C4-2B (cell line): ENCODE measurements at regions not wholly inside any gene's neighbourhood (a gene's known extent, or its start where the extent isn't known, plus 50 kb on each side); places are given as distances from the start of the nearest gene placed in this dataset.
"Not testable (repeated sequence)": the region's sequence is repeated elsewhere in the genome, so short reads cannot be mapped to it uniquely, and the experiment has no call there.

Experiments
- H3K27ac ChIP-seq: fragments of 450-650 bp; 2 replicates; pipeline ENCODE4 v1.5.1; 2017
- ZFX ChIP-seq: fragments of 450-650 bp; IDR thresholded peaks from 2 replicates; pipeline ENCODE4 v1.6.1; 2017
- TF ChIP-seq, protein P1 (sequence below): fragments of 450-650 bp; conservative IDR thresholded peaks from 2 replicates; pipeline ENCODE4 v1.5.1; 2017; ENCODE audit warnings: mild to moderate bottlenecking

DNA sequence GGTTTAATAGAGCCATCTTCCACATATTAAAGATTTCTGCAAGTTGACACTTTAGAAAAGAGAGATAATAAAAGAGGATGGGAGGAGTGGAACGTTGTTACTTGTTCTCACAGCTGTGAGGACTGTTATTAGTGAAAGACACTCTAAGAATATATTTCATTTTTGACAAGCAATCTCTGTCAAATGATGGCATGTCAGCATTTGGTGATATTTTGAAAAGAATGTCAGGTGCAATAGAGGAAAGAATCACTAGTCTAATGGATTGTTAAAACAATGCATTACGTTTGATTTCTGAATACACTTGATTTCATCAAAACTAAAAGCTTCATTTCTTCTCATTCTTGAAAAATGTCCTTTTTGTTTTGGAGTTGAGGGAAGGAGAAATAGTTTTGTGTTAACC lies 853.4 kb downstream of the PLA2G4A start:
- H3K27ac ChIP-seq: no peak overlapping the region
- TF ChIP-seq, protein P1, sequence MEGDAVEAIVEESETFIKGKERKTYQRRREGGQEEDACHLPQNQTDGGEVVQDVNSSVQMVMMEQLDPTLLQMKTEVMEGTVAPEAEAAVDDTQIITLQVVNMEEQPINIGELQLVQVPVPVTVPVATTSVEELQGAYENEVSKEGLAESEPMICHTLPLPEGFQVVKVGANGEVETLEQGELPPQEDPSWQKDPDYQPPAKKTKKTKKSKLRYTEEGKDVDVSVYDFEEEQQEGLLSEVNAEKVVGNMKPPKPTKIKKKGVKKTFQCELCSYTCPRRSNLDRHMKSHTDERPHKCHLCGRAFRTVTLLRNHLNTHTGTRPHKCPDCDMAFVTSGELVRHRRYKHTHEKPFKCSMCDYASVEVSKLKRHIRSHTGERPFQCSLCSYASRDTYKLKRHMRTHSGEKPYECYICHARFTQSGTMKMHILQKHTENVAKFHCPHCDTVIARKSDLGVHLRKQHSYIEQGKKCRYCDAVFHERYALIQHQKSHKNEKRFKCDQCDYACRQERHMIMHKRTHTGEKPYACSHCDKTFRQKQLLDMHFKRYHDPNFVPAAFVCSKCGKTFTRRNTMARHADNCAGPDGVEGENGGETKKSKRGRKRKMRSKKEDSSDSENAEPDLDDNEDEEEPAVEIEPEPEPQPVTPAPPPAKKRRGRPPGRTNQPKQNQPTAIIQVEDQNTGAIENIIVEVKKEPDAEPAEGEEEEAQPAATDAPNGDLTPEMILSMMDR: no peak
- TF ChIP-seq ZFX: no peak

DNA sequence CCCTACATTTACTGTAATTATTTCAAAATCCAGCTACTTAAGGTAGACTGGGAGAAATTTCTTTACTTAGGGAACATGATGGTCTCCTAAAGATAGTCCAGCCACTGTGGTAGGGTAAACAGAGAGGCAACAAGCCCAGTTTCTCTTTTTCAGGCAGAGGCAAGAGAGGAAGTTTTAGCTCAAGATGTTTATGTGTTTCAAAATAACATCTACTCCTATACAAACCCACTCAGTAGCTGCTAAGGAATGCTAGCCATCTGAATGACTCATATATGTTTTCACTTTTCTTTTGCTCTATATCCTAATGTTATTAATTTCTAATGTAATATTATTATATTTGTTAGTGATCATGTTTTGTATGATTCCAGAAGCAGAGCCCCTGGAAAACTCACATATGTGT lies 856.6 kb downstream of the PLA2G4A start:
- no peak for TF ChIP-seq ZFX
- TF ChIP-seq, protein P1: no peak
- H3K27ac ChIP-seq: no peak overlapping the region

DNA sequence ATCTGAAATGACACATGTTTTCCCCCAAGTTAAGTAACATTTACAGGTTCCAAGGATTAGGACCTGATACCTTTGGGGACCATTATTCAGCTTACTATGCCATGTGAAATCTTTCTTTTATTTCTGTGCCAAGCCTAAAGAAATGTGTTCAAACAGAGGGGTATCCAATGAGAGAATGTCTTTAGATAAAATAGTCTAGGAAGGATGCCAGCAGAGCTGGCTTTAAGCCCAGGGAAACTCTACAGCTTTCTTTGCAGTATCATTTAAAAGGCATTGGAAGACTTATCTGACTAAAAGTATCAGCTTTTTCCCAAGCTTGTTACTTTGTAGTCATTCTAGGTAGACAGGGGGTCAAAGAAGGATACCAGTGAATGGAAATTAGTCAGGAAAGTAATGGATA lies 860.4 kb downstream of the PLA2G4A start:
- H3K27ac ChIP-seq: no peak overlapping the region
- TF ChIP-seq, protein P1: no peak
- TF ChIP-seq ZFX: no peak

DNA sequence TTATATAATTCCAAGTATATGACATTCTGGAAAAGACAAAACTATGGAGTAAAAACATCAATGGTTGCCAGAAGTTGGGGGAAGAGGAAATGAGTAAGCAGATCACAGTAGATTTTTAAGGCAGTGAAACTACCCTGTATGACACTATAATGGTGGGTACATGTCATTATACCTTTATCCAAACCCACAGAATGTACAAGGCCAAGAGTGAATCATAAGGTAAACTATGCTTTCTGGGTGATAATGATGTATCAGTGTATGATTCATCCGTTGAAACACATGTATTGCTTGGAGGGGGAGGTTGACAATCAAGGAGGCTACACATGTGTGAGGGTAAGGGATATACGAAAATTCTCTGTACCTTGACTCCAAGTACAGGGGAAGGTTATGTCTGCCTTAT lies 862.7 kb downstream of the PLA2G4A start:
- TF ChIP-seq, protein P1: no peak
- no peak for TF ChIP-seq ZFX
- H3K27ac ChIP-seq: no peak overlapping the region

DNA sequence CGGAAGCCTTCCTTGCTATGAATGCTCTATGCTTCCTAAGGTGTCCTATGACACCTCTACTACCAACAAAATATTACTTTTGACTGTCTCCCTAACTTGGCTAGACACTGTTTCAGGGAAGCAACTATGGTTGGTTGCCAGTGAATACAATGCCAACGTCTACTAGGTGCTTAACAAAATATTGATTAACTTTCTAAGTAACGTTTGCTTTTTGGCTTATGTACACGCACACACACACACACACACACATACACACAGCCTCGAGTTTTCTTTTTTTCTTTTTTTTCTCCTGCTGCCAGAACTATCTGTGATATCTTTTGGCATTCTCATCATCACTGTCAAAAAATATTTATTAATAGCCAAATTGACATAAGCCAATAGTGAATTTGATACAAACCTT lies 864.0 kb downstream of the PLA2G4A start:
- TF ChIP-seq ZFX: no peak
- TF ChIP-seq, protein P1: no peak
- no peak overlapping the region for H3K27ac ChIP-seq

DNA sequence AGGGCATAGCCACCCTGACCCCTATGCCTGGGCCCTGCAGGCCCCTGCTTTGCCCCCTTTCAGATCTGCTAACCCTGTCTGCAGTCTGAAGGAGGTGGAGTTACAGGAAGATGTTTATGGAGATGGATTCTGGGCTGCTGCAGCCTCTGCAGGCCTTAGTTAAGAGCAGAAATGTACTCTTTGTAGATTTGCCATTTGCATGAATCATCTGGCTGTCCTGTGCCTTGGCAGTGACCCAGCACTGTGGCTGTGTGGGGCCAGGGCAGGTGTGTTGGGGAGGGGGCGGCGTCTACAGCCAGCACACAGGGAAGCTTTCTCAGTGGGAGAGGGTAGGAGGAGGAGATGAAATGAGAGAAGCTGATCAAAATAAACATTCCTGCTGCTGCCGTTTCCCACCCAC lies 867.3 kb downstream of the PLA2G4A start:
- H3K27ac ChIP-seq: no peak overlapping the region
- no peak for TF ChIP-seq ZFX
- TF ChIP-seq, protein P1: no peak

DNA sequence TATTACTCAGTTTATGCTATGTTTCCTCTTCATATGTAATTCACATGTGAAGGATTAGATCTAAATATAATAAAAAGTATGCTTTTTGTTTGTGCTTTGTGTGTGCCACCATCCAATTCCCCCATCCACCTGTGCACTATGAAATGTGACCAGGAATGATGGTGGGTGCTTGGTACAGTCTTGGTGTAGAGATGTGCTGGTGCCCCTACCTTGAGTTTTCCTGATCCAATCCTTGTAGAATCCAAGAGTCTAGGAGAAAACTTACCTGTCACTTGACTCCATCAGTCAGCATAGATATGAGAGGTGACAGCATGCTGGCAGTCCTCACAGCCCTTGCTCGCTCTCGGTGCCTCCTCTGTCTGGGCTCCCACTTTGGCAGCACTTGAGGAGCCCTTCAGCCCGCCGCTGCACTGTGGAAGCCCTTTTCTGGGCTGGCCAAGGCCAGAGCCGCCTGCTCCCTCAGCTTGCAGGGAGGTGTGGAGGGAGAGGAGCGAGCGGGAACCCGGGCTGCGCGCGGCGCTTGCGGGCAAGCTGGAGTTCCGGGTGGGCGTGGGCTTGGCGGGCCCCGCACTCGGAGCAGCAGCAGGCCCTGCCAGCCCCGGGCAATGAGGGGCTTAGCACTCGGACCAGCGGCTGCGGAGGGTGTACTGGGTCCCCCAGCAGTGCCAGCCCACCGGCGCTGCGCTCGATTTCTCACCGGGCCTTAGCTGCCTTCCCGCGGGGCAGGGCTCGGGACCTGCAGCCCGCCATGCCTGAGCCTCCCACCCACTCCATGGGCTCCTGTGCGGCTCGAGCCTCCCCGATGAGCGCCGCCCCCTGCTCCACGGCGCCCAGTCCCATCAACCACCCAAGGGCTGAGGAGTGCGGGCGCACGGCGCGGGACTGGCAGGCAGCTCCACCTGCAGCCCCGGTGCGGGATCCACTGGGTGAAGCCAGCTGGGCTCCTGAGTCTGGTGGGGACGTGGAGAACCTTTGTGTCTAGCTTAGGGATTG lies 874.7 kb downstream of the PLA2G4A start:
- not testable (repeated sequence) for H3K27ac ChIP-seq

DNA sequence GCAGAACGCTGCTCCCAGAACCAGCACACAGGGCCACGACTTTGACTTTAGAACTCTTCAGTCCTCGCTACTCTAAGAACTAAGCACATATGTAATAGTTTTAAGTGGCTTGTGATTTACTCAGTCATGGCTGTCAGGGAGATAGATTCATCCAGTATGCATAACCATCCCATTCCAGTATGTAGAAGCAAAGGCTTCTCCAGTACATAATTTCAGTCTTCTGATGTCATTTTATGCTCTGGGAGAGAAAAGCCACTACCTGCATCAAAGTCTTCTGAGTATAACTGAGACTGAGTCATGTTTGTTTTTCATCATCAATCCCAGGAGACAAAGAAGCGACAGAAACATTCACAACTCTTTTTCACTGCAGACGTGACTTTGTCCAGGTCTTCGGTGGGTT lies 885.7 kb downstream of the PLA2G4A start:
- no peak overlapping the region for H3K27ac ChIP-seq
- TF ChIP-seq ZFX: no peak
